Lung (tissue), 11 donors: ENCODE measurements at regions not wholly inside any gene's neighbourhood (a gene's known extent, or its start where the extent isn't known, plus 50 kb on each side); places are given as distances from the start of the nearest gene placed in this dataset.
"Not testable (repeated sequence)": the region's sequence is repeated elsewhere in the genome, so short reads cannot be mapped to it uniquely, and the experiment has no call there.

Experiments
- ATAC-seq: fragments of 200-7000 bp; cut with Tn5 transposase; one replicate; pipeline ENCODE4 v1.9.1; 2020; ENCODE audit warnings: moderate number of reproducible peaks; ENCODE audit not compliant: insufficient read depth, low FRiP score
- DNase-seq, 3 donors: peaks; one replicate each; pipeline ENCODE4 v3.0.0-alpha.2; 2013 to 2017
- H3K27ac ChIP-seq, 2 donors: one replicate each; pipeline ENCODE4 v1.5.1; 2013; ENCODE audit warnings: mild to moderate bottlenecking in 2 of 2, moderate library complexity in 2 of 2, control low read depth in 1 of 2, inconsistent platforms in 1 of 2, low read depth in 1 of 2, low read length in 1 of 2
- H3K27me3 ChIP-seq, 3 donors: one replicate each; pipeline ENCODE4 v1.5.1; 2013; ENCODE audit warnings: low read length in 2 of 3; ENCODE audit not compliant: control insufficient read depth in 3 of 3, insufficient read depth in 3 of 3
- H3K36me3 ChIP-seq, 4 donors: one replicate each; pipeline ENCODE4 v1.5.1; 2013; ENCODE audit warnings: low read length in 4 of 4, mild to moderate bottlenecking in 1 of 4, moderate library complexity in 1 of 4; ENCODE audit not compliant: control insufficient read depth in 4 of 4, insufficient read depth in 4 of 4
- H3K4me1 ChIP-seq, 5 donors: one replicate each; pipeline ENCODE4 v1.5.1; 2013; ENCODE audit warnings: low read length in 5 of 5, mild to moderate bottlenecking in 2 of 5, moderate library complexity in 1 of 5; ENCODE audit not compliant: control insufficient read depth in 5 of 5, insufficient read depth in 5 of 5
- H3K4me3 ChIP-seq: one replicate; pipeline ENCODE4 v1.5.1; 2013; ENCODE audit warnings: mild to moderate bottlenecking, control low read depth, moderate library complexity
- H3K9ac ChIP-seq, 2 donors: one replicate each; pipeline ENCODE4 v1.5.1; 2013; ENCODE audit warnings: low read length in 2 of 2, control low read depth in 1 of 2; ENCODE audit not compliant: insufficient read depth in 1 of 2
- H3K9me3 ChIP-seq, 4 donors: one replicate each; pipeline ENCODE4 v1.5.1; 2013; ENCODE audit warnings: low read length in 3 of 4, mild to moderate bottlenecking in 1 of 4, moderate library complexity in 1 of 4; ENCODE audit not compliant: control insufficient read depth in 4 of 4, insufficient read depth in 3 of 4
- WGBS, 2 donors: extraction: QIAGEN DNeasy Blood & Tissue Kit; methylation state at CpG; one replicate each; pipeline ENCODE4 v1.1.7; 2013; 5-methylcytosine and 5-hydroxymethylcytosine counted together
- TF ChIP-seq, protein P1 (sequence below): IDR thresholded peaks from 2 replicates; pipeline ENCODE4 v1.5.1; 2012; ENCODE audit warnings: mild to moderate bottlenecking; ENCODE audit errors: control extremely low read depth, extremely low read depth
- donor health status: control.
- donor health status: control.
- donor health status: Bipolar disorder and iron deficiency.
- donor health status: healthy.
- donor health status: DM: yes; HTN: yes; CAD: no.

DNA sequence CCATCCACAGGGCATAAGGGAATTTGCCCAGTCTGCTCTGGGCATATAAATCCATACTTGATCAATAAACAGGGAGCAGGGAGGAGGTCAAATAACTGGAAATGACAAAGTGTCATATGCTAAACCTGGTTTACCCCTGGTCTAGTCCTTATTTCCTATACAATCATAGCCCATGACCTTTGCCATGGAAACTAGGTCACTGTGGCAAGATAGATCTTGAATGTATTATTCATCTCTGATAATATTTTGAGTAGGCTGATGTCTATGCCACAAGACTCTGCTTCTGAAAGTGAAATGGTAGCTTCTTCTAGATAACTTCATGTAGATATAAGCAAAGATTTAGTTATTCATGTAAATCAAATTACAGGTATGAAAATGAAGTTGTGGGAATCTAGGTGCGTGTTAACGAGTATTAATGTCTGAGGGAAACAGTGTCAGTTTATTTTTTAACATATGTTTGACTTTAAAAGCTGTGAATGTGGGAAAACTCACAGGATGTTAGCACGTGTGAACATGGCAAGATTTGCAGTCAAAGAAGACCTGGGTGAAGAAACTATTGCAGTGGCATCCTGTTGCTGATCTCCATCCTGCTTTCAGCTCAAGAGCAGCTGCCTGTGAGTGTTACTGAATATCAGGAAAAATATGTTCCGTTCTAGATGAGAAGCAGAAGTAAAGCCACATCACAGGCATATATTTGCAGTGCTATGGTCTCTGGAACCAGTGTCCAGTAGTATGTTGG, 81.8 kb upstream of the NDP start:
- WGBS, 2 donors, result 47 to 58% methylated on average over 4 of the region's 4 CpGs
- ATAC-seq, result no peak

DNA sequence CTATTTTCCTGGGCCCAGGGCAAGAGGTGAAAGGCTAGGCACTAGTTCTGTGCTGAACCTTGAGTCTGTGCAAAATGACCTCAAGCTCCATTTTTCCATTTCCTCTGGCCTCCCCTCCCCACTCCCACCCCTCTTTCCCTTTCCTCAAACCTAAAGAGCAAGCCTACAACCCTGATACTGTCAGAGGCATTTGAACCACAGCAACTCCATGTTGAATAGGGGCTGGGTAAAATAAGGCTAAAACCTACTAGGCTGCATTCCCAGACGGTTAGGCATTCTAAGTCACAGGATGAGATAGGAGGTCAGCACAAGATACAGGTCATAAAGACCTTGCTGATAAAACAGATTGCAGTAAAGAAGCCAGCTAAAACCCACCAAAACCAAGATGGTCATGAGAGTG, 71.9 kb upstream of the NDP start:
- 68 to 100% methylated on average over 1 of the region's 1 CpG for WGBS, 2 donors
- H3K36me3 ChIP-seq, DNase-seq, H3K4me1 ChIP-seq, H3K9ac ChIP-seq, H3K27ac ChIP-seq, ATAC-seq, H3K4me3 ChIP-seq, H3K9me3 ChIP-seq: not testable (repeated sequence)
- peaks cover under 1 to 14% (median 4%) of the 10 kb centered on the region in 3 donors for H3K27me3 ChIP-seq

More for the DNA sequence above, 81.8 kb upstream of the NDP start:
- Histone ChIP-seq H3K9ac (no peak overlapping the region), H3K4me3 (no peak overlapping the region), H3K4me1 (no peaks in the 10 kb centered on the region), H3K36me3 (no peaks in the 10 kb centered on the region), H3K27me3 (peaks cover 5 to 35% (median 9%) of the 10 kb centered on the region in 3 donors), H3K27ac (no peak overlapping the region), H3K9me3 (peaks cover 0 to 4% (median 2%) of the 10 kb centered on the region in 4 donors)
- TF ChIP-seq, protein P1, sequence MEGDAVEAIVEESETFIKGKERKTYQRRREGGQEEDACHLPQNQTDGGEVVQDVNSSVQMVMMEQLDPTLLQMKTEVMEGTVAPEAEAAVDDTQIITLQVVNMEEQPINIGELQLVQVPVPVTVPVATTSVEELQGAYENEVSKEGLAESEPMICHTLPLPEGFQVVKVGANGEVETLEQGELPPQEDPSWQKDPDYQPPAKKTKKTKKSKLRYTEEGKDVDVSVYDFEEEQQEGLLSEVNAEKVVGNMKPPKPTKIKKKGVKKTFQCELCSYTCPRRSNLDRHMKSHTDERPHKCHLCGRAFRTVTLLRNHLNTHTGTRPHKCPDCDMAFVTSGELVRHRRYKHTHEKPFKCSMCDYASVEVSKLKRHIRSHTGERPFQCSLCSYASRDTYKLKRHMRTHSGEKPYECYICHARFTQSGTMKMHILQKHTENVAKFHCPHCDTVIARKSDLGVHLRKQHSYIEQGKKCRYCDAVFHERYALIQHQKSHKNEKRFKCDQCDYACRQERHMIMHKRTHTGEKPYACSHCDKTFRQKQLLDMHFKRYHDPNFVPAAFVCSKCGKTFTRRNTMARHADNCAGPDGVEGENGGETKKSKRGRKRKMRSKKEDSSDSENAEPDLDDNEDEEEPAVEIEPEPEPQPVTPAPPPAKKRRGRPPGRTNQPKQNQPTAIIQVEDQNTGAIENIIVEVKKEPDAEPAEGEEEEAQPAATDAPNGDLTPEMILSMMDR, result no peak
- no peak for DNase-seq

DNA sequence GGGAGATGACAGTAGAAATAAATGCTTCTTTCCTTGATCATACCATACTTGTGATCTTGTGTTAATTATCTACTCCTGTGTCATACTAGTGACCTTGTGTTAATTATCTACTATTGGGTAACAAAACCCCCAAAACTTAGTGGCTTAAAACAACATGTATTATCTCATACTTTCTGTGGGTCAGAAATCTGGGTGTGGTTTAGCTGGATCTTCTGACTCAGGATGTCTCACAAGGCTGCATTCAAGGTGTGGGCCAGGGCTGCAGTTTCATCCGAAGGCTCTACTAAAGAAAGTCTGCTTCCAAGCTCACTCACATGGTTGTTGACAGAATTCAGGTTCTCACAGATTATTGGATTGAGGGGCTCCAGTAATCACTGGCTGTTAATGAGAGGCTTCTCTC, 70.3 kb upstream of the NDP start:
- Histone ChIP-seq H3K4me1 (no peaks in the 10 kb centered on the region), H3K4me3 (no peak overlapping the region), H3K36me3 (no peaks in the 10 kb centered on the region), H3K27ac (no peak overlapping the region), H3K9ac (no peak overlapping the region), H3K9me3 (peaks cover 0 to 1% (median 0%) of the 10 kb centered on the region in 4 donors), H3K27me3 (peaks cover 3 to 14% (median 11%) of the 10 kb centered on the region in 3 donors)
- TF ChIP-seq, protein P1, result no peak
- ATAC-seq (no peak), DNase-seq (no peak)
- WGBS, 2 donors, result 88 to 94% methylated on average over 1 of the region's 1 CpG

DNA sequence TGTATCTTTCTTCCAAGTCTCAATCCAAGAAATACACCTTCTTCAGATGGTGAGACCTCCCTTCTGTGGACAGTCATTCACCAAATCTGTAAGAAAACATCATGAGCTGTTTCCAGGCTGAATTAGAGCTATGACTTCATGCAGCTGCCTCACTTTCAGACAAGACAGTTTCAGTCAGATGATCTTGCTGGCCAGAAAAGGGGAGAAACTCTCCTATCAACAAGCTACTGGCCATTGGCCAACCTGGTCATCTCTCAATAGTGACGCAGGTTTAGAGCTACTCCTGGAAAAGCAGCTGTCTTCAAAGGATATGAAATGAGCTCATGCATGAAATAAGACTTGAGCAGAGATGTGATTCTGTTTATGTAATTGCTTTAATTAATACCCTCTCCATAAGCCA, 69.6 kb upstream of the NDP start:
- Histone ChIP-seq H3K9ac (no peak overlapping the region), H3K27me3 (peaks cover 3 to 20% (median 13%) of the 10 kb centered on the region in 3 donors), H3K27ac (no peak overlapping the region), H3K4me3 (no peak overlapping the region), H3K36me3 (no peaks in the 10 kb centered on the region), H3K4me1 (no peaks in the 10 kb centered on the region), H3K9me3 (peaks cover 0 to 1% (median 0%) of the 10 kb centered on the region in 4 donors)
- DNase-seq, result no peak
- TF ChIP-seq, protein P1, result no peak
- ATAC-seq, result no peak
- 72 to 79% methylated on average over 1 of the region's 1 CpG for WGBS, 2 donors
